Right kidney (tissue), 1 donor: ENCODE measurements at regions not wholly inside any gene's neighbourhood (a gene's known extent, or its start where the extent isn't known, plus 50 kb on each side); places are given as distances from the start of the nearest gene placed in this dataset.

Source experiments
- DNase-seq: peaks from one replicate; pipeline ENCODE4 v3.0.0-alpha.2; 2016

GRCh38 chr10:110436554-110437350, 61.0 kb upstream of the DUSP5 start:
- DNase-seq = no peak

- DNase-seq = no peak
Measured at GRCh38 chr10:110437351-110437605, 60.4 kb upstream of the DUSP5 start.

GRCh38 chr10:110437761-110438341, 59.9 kb upstream of the DUSP5 start:
- DNase-seq = no peak

- no peak for DNase-seq
Measured at GRCh38 chr10:110442746-110443145, 55.0 kb upstream of the DUSP5 start.

GRCh38 chr10:110443239-110444003, 54.3 kb upstream of the DUSP5 start:
- DNase-seq = no peak

- DNase-seq = no peak
Measured at GRCh38 chr10:110444004-110444337, 53.7 kb upstream of the DUSP5 start.

- no peak for DNase-seq
Measured at GRCh38 chr10:110445871-110446270, 51.8 kb upstream of the DUSP5 start.

GRCh38 chr10:110446277-110446676, 51.4 kb upstream of the DUSP5 start:
- DNase-seq = no peak

- no peak for DNase-seq
Measured at GRCh38 chr10:110446954-110447608, 50.6 kb upstream of the DUSP5 start.

GRCh38 chr10:110447886-110448285, 49.8 kb upstream of the DUSP5 start:
- no peak for DNase-seq
